ENCODE measurements at regions not wholly inside any gene's neighbourhood (a gene's known extent, or its start where the extent isn't known, plus 50 kb on each side); places are given as distances from the start of the nearest gene placed in this dataset.

DNA sequence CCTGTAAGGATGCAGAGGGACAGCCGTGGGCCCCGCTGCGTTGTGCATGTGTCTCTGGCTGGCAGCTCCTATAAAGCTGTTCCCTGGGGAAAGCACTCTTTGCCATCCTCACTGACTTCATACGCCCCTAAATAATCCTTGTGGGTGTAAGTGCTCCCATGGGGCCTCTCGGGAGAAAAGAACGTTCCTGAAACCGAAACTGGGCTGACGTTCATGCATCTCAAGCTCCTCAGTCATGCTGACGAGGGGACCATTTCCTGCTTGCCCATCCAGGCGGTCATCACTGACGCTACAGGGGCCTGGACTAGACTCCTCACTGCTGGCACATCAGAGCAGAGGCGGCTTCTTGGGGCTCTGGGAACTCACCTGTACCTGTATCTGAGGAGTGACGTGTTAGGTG, 73.1 kb upstream of the USP24 start:
- TF ChIP-seq POLR2A (IDR thresholded peaks at IDR 0.05; ENCODE audit: low read depth, low read length): no peak
- no peak for TF ChIP-seq POLR2AphosphoS5 (IDR thresholded peaks at IDR 0.05; ENCODE audit: low read depth, low read length)
- TF ChIP-seq PAX5 (IDR thresholded peaks at IDR 0.05; ENCODE audit: insufficient read depth, low read length, severe bottlenecking): no peak
